ENCODE measurements at regions not wholly inside any gene's neighbourhood (a gene's known extent, or its start where the extent isn't known, plus 50 kb on each side); places are given as distances from the start of the nearest gene placed in this dataset.

GRCh38 chr4:53782458-53782845 lies 191.2 kb upstream of the LNX1 start:
- no peak for TF ChIP-seq POLR2AphosphoS5 (IDR thresholded peaks at IDR 0.05; ENCODE audit: low read depth, low read length)
- TF ChIP-seq, protein P1, sequence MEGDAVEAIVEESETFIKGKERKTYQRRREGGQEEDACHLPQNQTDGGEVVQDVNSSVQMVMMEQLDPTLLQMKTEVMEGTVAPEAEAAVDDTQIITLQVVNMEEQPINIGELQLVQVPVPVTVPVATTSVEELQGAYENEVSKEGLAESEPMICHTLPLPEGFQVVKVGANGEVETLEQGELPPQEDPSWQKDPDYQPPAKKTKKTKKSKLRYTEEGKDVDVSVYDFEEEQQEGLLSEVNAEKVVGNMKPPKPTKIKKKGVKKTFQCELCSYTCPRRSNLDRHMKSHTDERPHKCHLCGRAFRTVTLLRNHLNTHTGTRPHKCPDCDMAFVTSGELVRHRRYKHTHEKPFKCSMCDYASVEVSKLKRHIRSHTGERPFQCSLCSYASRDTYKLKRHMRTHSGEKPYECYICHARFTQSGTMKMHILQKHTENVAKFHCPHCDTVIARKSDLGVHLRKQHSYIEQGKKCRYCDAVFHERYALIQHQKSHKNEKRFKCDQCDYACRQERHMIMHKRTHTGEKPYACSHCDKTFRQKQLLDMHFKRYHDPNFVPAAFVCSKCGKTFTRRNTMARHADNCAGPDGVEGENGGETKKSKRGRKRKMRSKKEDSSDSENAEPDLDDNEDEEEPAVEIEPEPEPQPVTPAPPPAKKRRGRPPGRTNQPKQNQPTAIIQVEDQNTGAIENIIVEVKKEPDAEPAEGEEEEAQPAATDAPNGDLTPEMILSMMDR (IDR thresholded peaks at IDR 0.05), result no peak
